Thyroid gland (tissue), 4 donors: ENCODE measurements at regions not wholly inside any gene's neighbourhood (a gene's known extent, or its start where the extent isn't known, plus 50 kb on each side); places are given as distances from the start of the nearest gene placed in this dataset.

Experiments used
- DNase-seq, 2 donors: peaks; one replicate each; pipeline ENCODE4 v3.0.0-alpha.2; 2019
- H3K27ac ChIP-seq, 3 donors: fragments of 200-600 bp; sonication (generic); 1 replicate in 2 of 3; 2 replicates in 1 of 3; pipeline ENCODE4 v1.5.1; 2016 to 2019; ENCODE audit warnings: mild to moderate bottlenecking in 1 of 3, moderate library complexity in 1 of 3
- H3K27me3 ChIP-seq: fragments of 200-600 bp; sonication (generic); one replicate; pipeline ENCODE4 v1.5.1; 2019
- H3K36me3 ChIP-seq, 2 donors: fragments of 200-600 bp; sonication (generic); one replicate each; pipeline ENCODE4 v1.5.1; 2016 to 2019
- H3K4me1 ChIP-seq, 2 donors: fragments of 200-600 bp; sonication (generic); one replicate each; pipeline ENCODE4 v1.5.1; 2017 to 2019
- H3K4me3 ChIP-seq, 3 donors: fragments of 200-600 bp; sonication (generic); replicated peaks in 1 of 3; 1 replicate in 2 of 3; 2 replicates in 1 of 3; pipeline ENCODE4 v1.5.1; 2016; ENCODE audit warnings: mild to moderate bottlenecking in 1 of 3
- H3K9me3 ChIP-seq: fragments of 200-600 bp; sonication (generic); one replicate; pipeline ENCODE4 v1.5.1; 2017
- CTCF ChIP-seq, 6 experiments: fragments of 200-600 bp in 3 of 6; fragments of 450-650 bp in 3 of 6; sonication (generic) in 3 of 6; IDR thresholded peaks; one replicate each; pipeline ENCODE4 v1.5.1; 2016 to 2019; ENCODE audit warnings: antibody characterized with exemption in 6 of 6, mild to moderate bottlenecking in 2 of 6, inconsistent platforms in 1 of 6, moderate library complexity in 1 of 6
- POLR2A ChIP-seq, 2 donors: fragments of 450-650 bp; IDR thresholded peaks; one replicate each; pipeline ENCODE4 v1.6.1; 2017; ENCODE audit warnings: antibody characterized with exemption in 2 of 2, mild to moderate bottlenecking in 2 of 2, moderate library complexity in 1 of 2
- WGBS, 2 donors: methylation state at CpG; one replicate each; pipeline ENCODE4 v1.1.5; 2017; 5-methylcytosine and 5-hydroxymethylcytosine counted together
- intact Hi-C: fragments of 100-400 bp; cut with DNase I; formaldehyde crosslinking; loops from one replicate; pipeline ENCODE4 v1.15.1; 2023

DNA sequence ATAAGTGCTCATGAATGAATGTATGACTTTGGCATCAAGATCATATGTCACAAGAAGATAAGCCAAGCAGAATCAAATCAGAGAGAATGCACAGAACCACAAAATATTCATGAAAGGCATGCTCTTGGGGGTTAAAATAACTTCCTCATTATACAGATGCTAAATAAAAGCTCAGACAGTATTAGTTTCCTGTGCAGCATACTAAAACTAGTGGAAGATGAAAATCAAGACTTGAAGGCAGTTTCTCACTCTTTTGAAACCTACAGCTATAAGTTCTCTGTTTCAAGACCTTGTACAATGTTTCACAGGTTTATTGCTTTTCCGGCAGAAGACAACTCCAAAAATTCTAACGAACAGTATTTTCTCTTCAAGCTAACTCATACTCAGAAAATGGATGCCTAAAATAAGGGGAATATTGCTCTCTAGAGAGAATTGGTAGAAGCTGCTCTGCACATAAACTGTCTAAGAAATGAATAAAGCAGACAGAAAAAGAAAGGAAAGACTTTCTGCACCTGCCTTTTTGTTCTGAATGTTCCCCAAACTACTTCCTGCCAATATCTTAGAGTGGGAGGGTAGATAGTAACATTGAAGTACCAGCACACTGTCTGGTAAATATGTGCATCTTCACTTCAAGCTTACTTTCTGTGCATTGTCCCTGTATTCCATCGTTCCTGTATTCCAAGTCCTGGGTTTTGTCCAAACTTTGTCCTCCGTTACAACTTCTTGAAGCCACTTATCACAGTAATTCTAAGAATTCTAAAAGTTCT is 639.4 kb upstream of the FAT3 start:
- no peaks in the 10 kb centered on the region for H3K27me3 ChIP-seq
- no peaks in the 10 kb centered on the region for H3K9me3 ChIP-seq
- H3K27ac ChIP-seq: no peak overlapping the region
- no peak overlapping the region for H3K4me3 ChIP-seq
- TF ChIP-seq POLR2A (IDR thresholded peaks at IDR 0.05) (no peak), CTCF (IDR thresholded peaks at IDR 0.05) (no peak)
- DNase-seq: no peak
- WGBS, 2 donors: 53 to 59% methylated on average over 4 of the region's 4 CpGs
- H3K4me1 ChIP-seq: no peaks in the 10 kb centered on the region
- H3K36me3 ChIP-seq: no peaks in the 10 kb centered on the region
- intact Hi-C loops: no loop called here

DNA sequence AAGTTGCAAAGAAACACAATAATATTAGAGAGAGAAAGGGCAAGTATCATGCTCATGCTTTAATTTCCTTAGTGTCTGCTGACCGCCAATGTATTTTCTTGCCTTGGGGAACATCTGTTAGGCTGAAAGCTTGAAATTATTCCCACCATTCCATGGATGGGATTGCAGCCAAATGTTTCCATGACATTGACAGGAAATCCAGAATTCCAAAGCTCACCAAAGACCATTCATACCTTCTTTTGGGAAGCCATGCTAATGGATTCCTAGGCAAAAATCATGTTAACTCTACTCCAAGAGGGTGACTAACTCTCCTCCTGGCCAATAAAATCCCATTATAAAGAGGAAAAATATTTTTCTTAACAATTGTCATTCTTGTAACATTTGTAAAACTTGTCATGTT is 661.4 kb upstream of the FAT3 start:
- DNase-seq: no peak
- 92% methylated on average over 1 of the region's 1 CpG for WGBS, 2 donors
- intact Hi-C loops: no loop called here
- no peaks in the 10 kb centered on the region for H3K4me1 ChIP-seq
- no peaks in the 10 kb centered on the region for H3K27me3 ChIP-seq
- H3K36me3 ChIP-seq: no peaks in the 10 kb centered on the region
- no peaks in the 10 kb centered on the region for H3K9me3 ChIP-seq
- TF ChIP-seq POLR2A (IDR thresholded peaks at IDR 0.05) (no peak), CTCF (IDR thresholded peaks at IDR 0.05) (no peak)
- no peak overlapping the region for H3K27ac ChIP-seq
- H3K4me3 ChIP-seq: no peak overlapping the region

DNA sequence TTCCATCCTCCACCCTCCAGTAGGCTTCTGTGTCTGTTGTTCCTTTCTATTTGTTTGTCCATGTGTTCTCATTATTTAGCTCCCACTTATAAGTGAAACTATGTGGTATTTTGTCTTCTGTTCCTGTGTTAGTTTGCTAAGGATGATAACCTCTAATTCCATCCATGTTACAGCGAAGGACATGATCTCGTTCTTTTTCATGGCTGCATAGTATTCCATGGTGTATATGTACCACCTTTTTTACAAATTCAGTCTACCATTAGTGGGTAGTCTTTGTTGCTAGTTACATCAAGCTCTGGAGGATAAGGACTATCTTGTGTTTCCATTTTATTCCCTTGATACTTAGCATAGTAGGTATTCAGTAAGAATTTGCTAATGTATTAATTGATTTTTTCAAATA is 664.2 kb upstream of the FAT3 start:
- Histone ChIP-seq H3K36me3 (no peaks in the 10 kb centered on the region), H3K9me3 (no peaks in the 10 kb centered on the region), H3K27me3 (no peaks in the 10 kb centered on the region), H3K27ac (no peak overlapping the region), H3K4me3 (no peak overlapping the region), H3K4me1 (no peaks in the 10 kb centered on the region)
- 94 to 95% methylated on average over 2 of the region's 2 CpGs for WGBS, 2 donors
- TF ChIP-seq CTCF (IDR thresholded peaks at IDR 0.05): no peak
- DNase-seq: no peak
- intact Hi-C loops: no loop called here

GRCh38 chr11:91538065-91538464 is 686.6 kb upstream of the FAT3 start:
- intact Hi-C loops: no loop called here
- TF ChIP-seq CTCF (IDR thresholded peaks at IDR 0.05) (no peak), POLR2A (IDR thresholded peaks at IDR 0.05) (no peak)
- no peaks in the 10 kb centered on the region for H3K4me1 ChIP-seq
- no peak overlapping the region for H3K27ac ChIP-seq
- H3K36me3 ChIP-seq: no peaks in the 10 kb centered on the region
- H3K27me3 ChIP-seq: no peaks in the 10 kb centered on the region
- no peak for DNase-seq
- no peaks in the 10 kb centered on the region for H3K9me3 ChIP-seq
- H3K4me3 ChIP-seq: no peak overlapping the region

DNA sequence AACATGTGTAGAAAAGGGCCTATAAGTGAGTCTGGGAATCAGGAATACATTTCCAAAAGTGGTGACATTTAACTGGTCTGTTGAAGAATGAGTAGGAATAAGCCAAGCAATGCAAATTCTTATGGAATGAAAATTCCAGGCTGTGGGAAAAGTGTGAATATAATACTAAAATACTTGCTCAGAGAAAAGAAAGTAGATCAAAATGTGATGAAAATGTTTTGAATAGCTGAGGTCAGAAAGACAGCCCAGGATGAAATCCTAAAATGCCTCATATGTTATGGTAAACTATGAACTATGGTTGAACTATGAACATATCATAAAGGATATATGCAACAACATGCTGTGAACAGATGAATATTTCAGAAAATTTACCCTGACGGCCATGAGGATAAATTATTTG is 688.3 kb upstream of the FAT3 start:
- H3K9me3 ChIP-seq: no peaks in the 10 kb centered on the region
- no peaks in the 10 kb centered on the region for H3K4me1 ChIP-seq
- intact Hi-C loops: no loop called here
- no peak for TF ChIP-seq CTCF (IDR thresholded peaks at IDR 0.05)
- TF ChIP-seq POLR2A (IDR thresholded peaks at IDR 0.05): no peak
- H3K27ac ChIP-seq: no peak overlapping the region
- no peak for DNase-seq
- H3K27me3 ChIP-seq: no peaks in the 10 kb centered on the region
- H3K36me3 ChIP-seq: no peaks in the 10 kb centered on the region
- no peak overlapping the region for H3K4me3 ChIP-seq
- 85 to 88% methylated on average over 1 of the region's 1 CpG for WGBS, 2 donors
